LHCN-M2 (cell line): ENCODE measurements at regions not wholly inside any gene's neighbourhood (a gene's known extent, or its start where the extent isn't known, plus 50 kb on each side); places are given as distances from the start of the nearest gene placed in this dataset.
A peak's percentile ranks its signal among the peaks of the same experiment; 100 is the strongest.

ENCODE experiments used
- DNase-seq: peaks from one replicate; pipeline ENCODE4 v3.0.0-alpha.2; 2012; ENCODE audit warnings: low read depth

DNA sequence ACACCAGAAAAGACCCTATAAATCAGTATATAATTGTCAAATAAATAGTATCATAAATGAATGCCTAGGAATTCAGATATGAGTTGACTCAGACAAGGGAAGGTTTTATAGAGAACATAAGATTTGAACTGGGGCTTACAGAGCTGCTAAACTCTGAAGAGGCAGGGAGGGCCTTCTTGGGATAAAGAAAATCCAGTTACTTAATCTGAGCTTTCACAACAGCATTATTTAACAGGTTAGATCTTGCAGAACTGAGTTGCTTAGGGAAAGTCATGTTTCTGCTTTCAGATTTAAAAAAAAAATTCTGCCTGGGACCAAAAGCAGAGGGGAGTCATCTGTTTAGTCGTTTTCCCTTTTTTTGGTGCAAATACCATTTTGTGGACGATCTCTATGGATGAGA is 594.8 kb upstream of the FZD8 start:
- no peak for DNase-seq

DNA sequence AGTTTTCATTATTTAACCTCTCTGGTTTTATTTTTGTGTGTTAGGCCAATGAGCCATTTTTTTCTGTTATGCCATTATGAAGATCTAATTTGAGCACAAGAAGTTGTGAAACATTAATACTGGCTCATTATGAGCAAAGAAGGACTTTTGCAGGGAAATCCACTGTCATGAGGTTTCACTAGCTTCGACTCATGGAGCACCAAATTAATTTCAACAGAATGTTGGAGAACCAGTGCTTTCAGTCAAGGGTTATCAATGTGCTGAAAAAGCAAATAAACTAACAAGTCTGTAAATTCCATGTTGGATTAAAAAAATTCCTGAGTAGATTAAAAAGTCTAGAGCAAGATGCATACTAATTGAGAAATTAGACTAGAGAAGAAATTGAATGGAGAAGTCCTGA is 594.2 kb upstream of the FZD8 start:
- no peak for DNase-seq

DNA sequence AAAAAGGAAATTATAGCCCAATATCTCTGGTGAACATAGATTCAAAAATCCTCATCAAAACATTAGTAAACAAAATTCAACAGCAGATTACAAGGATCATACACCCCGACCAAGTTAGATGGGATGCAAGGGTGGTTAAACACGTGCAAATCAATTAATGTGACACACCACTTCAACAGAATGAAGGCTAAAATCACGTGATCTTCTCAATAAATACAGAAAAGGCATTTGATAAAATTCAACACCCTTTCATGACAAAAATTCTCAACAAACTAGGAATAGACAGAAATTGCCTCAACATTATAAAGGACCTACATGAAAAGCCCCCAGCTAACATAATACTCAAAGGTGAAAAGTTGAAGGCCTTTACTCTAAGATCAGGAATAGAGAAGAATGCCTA is 590.8 kb upstream of the FZD8 start:
- no peak for DNase-seq

DNA sequence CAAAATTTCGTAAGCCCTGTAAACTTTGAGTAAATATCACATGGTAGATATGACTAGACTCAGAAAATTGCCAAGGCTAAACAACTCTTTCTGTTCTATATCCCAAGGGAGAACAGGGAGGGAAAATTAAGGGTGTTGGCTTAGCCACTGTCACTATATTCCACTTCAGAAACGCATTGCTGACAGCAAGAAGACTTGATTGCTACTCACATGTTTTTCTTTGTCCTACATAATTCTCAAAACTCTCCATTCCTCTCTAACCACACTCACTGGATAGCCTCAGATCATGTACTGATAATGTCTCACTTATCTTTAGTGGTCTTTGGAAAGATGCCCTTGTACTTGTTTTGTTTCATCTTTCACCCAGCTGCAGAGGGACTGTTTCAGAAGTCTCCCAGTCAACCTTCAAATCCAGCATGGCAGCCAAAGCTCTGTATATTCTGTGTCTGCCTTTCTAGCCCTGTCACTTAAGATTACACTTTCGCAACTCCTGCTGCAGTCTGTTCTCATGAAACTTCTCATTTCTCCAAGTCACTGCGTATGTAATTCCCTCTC is 582.4 kb upstream of the FZD8 start:
- DNase-seq = peak; percentile 15

DNA sequence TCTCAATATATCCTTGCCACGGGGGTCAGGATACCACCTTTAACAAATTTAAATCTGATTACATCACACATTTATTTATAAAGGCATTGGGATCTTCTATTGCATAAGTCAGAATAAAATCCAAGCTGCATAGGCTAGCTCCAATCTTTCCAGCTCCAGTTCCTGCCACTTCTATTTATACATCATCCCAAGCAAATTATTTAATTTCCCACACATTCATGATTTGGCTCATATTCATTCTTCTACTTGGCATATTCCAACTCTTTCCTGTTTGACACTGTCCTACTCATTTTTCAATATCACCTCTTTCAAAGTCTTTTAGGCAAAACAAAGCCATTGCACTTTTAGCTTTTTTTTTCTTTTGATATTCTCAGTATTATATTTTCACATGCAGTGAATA is 579.0 kb upstream of the FZD8 start:
- DNase-seq = no peak

DNA sequence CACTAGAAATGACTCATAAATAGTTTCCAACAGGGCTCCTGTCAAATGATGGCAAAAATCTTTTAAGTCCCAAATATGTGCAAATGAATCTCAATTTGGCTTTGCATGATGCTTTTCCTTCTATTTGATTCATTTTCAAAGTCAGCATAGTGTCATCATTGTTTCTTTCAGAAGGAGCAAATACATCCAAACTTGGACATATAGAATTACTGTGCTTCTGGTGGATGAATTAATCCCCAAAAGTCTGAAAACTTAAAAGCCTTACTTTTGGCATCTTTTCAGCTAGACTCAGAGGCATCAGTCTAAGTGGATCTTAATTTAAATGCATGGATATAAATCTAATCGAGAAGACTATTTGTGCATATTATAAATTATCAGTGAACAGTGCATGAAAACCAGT is 578.1 kb upstream of the FZD8 start:
- no peak for DNase-seq

DNA sequence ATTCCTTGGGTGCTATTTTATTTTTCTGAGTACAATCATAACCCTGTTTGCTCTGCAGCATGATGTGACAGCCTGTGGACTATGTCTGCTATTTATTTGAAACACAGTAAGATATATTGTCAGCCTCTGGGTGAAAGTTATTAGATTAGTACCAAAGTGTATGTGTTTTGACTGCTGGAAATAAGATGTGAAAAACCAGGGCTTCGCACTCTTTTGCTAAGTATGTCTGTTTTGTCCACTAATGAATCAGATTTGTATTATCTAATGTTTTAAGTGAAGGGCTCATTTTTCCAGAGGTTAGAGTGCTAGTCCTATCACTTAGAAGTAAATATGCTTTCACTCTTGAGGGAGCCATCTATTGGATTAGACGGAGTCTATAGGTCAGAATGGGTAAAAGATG is 569.8 kb upstream of the FZD8 start:
- DNase-seq = no peak

DNA sequence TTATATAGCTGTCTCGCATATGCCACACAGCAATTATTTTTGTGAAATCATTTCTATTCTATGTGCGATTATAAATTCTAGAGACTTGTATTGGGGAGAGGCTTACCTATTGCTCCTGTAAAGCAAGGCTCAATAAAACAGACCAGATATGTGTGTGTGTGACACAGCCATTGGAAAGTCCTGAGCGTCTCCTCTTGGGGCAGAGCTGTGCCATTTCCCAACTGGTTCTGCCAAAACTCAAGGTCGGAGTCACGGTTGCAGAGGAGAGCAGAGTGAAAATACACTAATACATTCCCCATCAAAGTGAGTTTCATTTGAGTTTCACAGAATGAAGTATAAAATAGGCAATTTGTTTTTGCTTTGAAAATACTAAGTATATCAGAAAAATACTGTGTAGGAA is 567.4 kb upstream of the FZD8 start:
- no peak for DNase-seq

DNA sequence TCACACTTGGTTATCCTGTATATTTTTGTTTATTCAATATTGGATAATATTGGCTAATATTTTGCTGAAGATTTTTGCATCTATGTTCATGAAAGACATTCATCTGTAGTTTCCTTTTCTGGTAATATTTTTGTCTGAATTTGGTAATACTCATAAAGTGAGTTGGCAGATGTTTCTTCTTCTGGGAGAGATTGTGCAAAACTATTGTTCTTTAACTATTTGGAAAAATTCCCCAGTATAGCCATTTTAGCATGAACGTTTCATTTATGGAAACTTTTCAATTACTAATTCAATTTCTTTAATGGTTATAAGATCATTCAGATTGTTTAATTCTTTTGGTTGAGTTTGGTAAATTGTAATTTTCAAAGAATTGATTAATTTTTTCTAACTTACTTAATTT is 560.8 kb upstream of the FZD8 start:
- DNase-seq = no peak

DNA sequence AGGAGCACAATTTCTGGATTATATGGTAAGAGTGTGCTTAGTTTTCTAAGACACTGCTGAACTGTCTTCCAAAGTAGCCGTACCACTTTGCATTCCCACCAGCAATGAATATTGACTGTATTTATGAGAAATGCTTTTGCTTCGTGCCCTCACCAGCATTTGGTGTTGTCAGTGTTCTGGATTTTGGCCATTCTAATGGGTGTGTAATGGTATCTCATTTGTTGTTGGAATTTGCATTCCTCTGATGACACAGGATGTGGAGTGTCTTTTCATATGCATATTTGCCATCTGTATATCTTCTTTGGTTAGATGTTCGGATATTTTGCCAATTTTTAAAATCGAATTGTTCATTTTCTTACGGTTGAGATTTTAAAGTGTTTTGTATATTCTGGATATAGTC is 558.5 kb upstream of the FZD8 start:
- DNase-seq = no peak

DNA sequence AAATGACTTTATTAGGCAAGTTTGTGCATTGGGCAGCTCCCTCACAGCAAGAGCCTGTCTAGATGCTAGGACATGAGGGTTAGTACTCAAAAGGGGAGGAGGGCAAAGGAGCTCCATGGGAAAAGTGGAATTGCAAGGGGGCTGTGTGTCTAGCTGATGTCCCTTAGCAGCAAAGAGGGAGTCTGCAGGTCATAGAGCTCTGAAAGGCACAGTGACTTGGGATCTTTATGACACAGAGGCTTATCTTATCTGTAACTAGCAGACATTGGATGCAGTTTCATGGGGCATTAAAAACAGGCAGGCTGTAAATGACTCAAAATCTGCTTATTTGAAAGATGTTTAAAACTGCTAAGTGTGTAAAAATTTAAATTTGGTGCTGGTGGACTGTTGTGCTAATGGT is 556.2 kb upstream of the FZD8 start:
- no peak for DNase-seq

DNA sequence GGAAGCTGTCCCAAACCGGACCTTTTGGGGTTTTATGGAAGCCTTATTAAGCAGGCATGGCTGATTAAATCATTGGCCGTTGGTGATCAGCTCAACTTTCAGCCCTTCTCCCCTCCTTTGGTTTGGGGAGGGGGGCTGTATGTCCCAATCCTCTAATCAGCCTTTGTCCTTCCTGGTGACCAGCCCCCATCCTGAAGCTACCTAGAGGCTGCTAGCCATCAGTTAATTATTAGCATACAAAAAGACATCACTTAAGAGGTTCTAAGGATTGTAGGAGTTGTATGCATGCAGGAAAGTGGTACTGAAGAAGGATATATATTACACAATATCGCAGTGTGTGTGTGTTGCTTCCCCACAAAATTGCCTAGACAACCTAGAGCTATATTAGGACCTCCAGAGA is 553.3 kb upstream of the FZD8 start:
- no peak for DNase-seq

DNA sequence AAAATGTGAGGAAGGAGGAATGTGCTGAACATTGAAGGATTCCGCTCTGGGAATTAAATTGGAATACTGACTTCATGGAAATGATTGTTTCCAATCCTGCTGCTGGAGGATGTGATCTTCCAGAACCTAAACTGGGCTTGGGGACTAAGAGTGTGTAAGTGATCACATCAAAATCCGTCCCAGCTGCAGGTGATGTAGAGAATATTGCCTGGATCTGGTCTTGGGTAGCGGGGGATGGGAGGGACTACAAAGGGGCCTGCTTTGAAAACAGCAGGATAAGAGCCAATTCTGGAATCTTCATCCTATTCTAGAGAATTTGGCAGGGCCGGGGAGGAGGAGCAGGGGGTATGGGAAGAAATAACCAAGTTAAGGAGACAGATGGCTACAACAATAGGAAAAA is 552.2 kb upstream of the FZD8 start:
- DNase-seq = no peak

DNA sequence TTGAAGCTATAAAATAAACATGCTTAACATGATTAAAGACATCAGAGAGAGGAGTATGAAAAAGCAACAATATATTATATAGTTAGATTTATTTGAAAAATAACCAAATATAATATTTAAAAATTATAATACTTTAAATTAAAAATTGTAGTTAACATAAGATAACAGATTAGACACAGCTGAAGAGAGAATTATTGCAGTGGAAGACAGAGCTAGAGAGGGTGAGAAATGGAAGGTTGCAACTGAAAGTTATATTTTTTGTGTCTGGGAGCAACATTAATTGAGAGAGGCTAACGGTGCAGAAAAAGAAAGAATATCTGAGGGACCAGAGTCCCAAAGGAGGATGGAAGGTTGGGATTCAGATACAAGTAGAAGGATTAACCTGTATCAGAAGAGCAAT is 548.9 kb upstream of the FZD8 start:
- no peak for DNase-seq

DNA sequence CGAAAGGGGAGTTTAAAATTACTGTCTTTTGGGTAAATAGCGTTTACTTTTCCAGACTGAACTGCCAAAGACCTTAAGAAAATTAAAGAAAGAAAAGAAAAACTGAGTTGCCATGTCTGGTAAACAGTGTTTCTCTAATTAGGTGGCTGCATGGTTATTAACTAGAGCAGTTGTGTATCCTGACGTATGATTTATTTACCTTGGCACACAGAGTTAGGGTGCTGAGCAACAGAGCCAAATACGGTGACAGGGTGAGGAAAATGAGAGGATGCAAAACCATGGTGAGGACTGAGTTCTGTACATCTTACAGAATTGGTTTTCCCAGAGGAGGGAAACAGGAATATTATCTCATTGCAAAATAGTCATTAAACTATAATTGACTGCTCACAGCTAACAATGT is 546.4 kb upstream of the FZD8 start:
- DNase-seq = no peak

DNA sequence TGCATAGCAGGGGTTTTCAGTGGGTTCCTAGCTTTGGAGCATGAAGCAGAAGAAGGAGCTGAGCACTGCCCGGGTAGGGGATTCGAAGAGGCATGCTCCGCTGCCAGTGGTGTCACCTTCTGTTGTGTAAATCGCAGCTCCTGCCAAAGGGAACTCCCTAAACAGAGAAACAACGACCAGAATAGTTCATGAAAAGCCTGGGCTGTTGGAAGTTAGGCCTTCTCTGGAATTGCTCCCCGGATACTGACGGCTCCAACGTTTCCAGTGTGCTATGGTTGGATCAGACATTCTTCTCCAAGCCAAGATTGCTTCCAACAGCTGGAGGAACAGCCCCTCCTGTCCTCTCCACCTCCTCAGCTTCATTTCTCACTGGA is 546.0 kb upstream of the FZD8 start:
- no peak for DNase-seq

DNA sequence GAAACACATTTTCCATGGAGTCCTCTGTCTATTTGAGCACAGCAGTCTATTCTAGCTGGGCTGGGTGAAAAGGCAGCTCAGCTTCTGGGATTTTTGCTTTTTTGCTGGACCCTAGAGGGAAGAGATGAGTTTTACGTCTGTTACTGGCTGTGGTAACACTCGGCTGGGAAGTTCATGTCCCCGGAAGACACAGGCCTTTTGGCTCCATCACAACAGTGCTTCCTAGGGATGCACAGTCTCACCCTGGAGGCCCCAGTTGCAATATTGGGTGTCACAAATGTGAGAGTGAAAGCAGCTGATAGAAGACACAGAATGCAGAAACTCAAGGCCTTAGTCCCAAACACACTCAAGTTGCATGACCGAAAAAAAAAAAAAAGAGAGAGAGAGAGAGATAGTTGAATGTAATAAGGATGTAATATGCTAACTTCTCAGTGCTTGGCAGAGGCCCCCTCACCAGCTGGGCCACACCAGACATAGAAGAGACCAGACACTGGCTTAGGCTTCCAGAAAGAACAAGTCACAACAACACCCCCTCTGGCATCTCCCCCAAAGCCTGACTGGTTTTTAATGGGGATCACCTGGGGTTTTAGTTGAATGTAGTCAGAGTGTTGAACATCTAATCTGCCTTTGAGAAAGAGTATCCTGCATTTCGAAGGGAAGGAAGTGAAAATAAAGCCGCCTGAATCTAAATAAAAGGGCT is 545.4 kb upstream of the FZD8 start:
- no peak for DNase-seq

DNA sequence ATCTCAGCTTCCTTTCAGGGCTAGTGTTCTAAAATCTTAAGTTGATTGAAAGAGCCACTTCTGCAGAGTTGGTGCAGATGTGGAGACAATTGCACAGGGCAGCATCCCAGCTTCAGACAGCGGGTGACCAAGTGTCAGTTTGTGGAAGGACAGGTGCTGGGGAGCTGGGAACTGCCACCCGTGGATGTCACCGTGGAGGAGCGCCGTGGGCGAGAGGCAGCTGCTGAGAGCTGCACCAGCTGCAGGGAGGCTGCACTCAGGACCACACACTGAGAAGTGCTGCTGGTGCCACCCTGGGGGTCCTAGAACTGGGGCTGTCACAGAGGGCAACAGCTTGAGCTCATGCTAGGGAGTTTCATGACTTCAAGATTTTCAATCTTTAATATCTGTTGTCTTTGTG is 543.0 kb upstream of the FZD8 start:
- DNase-seq = no peak

DNA sequence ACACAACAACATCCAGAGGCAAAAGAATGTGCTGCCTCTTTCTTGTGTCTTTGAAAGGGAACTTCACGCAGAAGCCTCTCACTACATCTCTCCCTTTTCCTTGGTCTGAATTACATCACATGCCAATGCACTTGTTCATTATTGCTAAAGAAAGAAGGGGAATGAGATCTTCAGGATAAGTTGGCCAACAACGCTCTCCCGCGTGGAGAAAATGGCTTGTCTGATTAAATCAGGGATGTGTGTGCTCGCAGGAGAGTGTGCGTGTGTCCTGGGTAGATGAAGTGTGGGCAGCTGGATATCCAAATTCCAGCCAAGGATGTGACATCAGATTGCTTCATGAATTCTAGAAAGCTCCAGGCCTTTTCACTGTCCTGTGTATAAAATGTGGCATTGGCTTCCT is 541.6 kb upstream of the FZD8 start:
- DNase-seq = no peak

DNA sequence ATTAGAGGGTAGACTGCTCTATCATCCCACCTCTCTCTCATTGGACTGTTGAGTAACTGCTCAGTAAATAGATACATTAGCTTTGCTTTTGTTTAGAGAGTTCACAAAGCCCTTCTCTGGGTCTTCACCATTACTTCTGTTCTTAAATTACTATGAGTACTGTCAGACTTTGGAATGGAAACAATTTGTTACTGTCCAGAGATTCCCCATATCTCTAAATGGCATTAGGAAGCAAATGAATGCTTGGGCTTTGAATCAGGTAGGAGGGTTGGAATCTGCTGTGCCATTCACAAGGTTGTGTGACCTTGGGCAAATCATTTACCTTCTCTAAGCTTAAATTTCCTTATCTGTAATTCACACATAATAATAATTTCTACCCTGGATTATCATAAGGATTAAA is 541.0 kb upstream of the FZD8 start:
- no peak for DNase-seq

DNA sequence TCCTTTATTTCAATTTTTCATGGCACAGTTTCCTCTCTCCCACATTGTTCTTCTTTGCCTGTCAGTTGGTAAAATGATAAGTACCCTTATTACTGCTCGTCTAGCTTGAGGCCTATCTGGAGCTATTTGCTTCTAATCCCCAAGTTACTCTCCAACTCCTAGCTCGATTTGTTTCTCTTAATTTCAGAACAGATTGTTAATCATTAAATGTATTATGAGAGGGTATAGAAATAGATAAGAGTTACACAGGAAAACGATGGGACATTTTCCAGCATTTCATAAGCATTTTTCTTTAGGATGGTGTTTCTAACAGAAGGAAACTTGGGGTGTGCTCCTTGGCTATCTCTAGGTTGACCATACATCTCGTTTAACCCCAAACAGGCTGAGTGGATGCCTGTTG is 540.5 kb upstream of the FZD8 start:
- no peak for DNase-seq

DNA sequence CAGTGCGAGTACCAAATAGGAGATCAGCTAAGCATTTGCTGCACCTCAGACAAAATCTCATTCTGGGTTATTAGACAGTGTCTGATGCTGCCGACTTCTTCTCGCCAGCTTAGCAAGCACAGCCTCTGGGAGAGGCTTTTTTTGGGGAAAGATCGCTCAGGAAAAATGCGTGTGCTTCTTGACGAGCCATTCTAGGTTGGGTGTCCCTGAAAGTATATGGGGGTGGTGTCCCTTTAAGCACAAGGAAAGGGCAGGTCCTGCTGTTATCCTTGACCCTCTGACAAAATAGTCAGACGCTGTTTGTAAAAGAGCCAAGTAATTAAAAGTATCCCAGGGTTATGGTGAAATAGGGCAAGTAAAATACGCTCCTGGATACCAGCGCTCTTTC is 540.1 kb upstream of the FZD8 start:
- DNase-seq = no peak

DNA sequence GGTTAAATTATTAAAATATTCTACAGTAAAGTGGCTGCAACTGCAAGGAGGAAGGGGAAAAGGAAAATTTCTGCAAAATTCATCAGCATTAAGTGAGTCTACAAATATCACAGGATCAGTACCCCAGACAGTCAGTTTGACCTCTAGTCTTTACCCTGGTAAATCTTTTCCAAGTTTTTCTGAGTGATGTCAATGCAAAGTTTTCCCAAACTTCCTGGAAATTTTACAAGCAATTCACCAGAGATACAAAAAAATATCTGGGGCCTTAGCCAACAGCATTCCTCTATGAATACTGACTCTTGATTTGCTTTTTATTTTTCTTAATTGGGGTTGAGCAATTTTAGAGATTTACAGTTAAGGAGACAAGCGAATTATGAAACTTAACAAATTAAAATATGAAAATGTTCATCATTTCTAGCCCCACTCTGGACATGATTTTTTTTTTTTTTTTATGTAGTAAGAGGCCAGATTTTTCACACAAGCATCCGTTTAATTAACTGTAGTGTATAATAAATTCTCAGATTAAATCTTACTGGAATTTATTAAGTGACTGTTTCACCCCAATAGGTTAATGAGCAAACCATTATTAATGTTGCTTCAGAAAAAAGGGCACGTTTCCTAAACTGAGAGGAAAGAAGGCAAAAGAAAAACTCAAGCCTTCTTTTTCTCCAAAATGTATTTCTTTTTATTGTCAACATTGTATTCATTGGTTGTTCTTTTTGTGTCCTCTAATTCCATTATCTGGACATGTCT is 539.5 kb upstream of the FZD8 start:
- DNase-seq = no peak

DNA sequence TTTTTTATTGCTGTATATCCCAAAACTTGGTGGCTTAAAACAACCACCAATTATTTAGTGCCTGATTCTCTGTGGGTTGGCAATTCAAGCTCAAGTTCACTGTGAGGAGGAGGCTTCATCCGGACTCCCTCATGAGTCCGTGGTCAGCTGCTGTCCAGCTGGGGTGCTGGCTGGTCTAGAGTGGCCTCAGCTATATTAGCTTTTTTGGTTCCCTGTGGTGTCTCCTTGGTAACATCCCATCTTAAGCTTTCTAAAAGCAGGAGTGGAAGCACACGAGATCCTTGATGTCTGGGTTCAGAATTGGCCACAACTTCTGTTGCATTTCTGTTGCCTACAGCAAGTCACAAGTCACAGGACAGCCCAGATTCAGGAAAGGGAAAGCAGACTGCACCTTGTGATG is 536.5 kb upstream of the FZD8 start:
- no peak for DNase-seq
